HCT116 (cell line): ENCODE measurements at regions not wholly inside any gene's neighbourhood (a gene's known extent, or its start where the extent isn't known, plus 50 kb on each side); places are given as distances from the start of the nearest gene placed in this dataset.

Experiments used
- CEBPB ChIP-seq: IDR thresholded peaks from 2 replicates; pipeline ENCODE4 v1.6.1; 2012; ENCODE audit warnings: low read depth
- EZH2 ChIP-seq: fragments of 200-600 bp; sonication (generic); IDR thresholded peaks from 2 replicates; pipeline ENCODE4 v1.6.1; 2017; ENCODE audit warnings: antibody characterized with exemption, mixed run types
- SP1 ChIP-seq: IDR thresholded peaks from 2 replicates; pipeline ENCODE4 v1.6.1; 2012; ENCODE audit warnings: low read depth
- TF ChIP-seq, protein P1 (sequence below), 3 experiments: fragments of 200-600 bp in 1 of 3; sonication (generic) in 1 of 3; IDR thresholded peaks in 2 of 3; conservative IDR thresholded peaks in 1 of 3; 2 replicates each; pipeline ENCODE4 v1.5.1; 2012 to 2017; ENCODE audit warnings: low read depth in 2 of 3, low read length in 2 of 3, antibody characterized with exemption in 1 of 3, borderline replicate concordance in 1 of 3, control low read depth in 1 of 3, mild to moderate bottlenecking in 1 of 3, mixed read lengths in 1 of 3, mixed run types in 1 of 3, moderate library complexity in 1 of 3; ENCODE audit not compliant: insufficient read depth in 1 of 3
- TF ChIP-seq, protein P2 (sequence below): IDR thresholded peaks from 2 replicates; pipeline ENCODE4 v1.6.1; 2011; ENCODE audit warnings: mild to moderate bottlenecking, low read length, moderate library complexity; ENCODE audit not compliant: insufficient replicate concordance; ENCODE audit errors: extremely low read depth

DNA sequence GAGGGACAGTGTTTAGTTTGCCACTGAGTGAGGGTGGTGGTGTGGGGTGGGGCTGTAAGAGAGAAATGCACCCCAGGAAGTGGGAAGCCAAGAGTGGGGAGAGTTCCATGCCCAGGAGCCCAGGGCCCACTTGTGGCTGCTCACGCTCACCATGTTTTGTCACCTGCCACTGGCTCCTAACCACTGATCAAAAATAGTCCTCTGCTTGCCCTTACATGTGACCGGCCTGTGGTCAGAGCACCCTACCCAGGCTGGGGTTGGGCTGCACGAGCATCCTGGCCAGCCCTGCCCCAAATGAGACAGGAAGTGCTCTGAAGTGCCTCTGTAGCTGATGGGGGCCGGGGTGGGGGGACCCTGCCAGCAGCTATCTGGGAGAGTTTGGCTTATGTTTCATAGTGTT is 216.3 kb downstream of the RPLP1 start:
- TF ChIP-seq, protein P1, sequence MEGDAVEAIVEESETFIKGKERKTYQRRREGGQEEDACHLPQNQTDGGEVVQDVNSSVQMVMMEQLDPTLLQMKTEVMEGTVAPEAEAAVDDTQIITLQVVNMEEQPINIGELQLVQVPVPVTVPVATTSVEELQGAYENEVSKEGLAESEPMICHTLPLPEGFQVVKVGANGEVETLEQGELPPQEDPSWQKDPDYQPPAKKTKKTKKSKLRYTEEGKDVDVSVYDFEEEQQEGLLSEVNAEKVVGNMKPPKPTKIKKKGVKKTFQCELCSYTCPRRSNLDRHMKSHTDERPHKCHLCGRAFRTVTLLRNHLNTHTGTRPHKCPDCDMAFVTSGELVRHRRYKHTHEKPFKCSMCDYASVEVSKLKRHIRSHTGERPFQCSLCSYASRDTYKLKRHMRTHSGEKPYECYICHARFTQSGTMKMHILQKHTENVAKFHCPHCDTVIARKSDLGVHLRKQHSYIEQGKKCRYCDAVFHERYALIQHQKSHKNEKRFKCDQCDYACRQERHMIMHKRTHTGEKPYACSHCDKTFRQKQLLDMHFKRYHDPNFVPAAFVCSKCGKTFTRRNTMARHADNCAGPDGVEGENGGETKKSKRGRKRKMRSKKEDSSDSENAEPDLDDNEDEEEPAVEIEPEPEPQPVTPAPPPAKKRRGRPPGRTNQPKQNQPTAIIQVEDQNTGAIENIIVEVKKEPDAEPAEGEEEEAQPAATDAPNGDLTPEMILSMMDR (IDR thresholded peaks at IDR 0.05 in 2 of 3, conservative IDR thresholded peaks at IDR 0.05 in 1 of 3; ENCODE audit: borderline replicate concordance in 1 of 3, insufficient read depth in 1 of 3, low read depth in 2 of 3, low read length in 2 of 3) = no peak
- TF ChIP-seq SP1 (no peak), CEBPB (no peak), EZH2 (no peak)
- TF ChIP-seq, protein P2, sequence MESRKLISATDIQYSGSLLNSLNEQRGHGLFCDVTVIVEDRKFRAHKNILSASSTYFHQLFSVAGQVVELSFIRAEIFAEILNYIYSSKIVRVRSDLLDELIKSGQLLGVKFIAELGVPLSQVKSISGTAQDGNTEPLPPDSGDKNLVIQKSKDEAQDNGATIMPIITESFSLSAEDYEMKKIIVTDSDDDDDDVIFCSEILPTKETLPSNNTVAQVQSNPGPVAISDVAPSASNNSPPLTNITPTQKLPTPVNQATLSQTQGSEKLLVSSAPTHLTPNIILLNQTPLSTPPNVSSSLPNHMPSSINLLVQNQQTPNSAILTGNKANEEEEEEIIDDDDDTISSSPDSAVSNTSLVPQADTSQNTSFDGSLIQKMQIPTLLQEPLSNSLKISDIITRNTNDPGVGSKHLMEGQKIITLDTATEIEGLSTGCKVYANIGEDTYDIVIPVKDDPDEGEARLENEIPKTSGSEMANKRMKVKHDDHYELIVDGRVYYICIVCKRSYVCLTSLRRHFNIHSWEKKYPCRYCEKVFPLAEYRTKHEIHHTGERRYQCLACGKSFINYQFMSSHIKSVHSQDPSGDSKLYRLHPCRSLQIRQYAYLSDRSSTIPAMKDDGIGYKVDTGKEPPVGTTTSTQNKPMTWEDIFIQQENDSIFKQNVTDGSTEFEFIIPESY = no peak
